HG02938 (cell line): ENCODE measurements at regions not wholly inside any gene's neighbourhood (a gene's known extent, or its start where the extent isn't known, plus 50 kb on each side); places are given as distances from the start of the nearest gene placed in this dataset.
"Not testable (repeated sequence)": the region's sequence is repeated elsewhere in the genome, so short reads cannot be mapped to it uniquely, and the experiment has no call there.

Experiments used
- ATAC-seq: cut with Tn5 transposase; IDR thresholded peaks from one replicate; pipeline ENCODE4 v1.9.1; 2021; ENCODE audit warnings: mild to moderate bottlenecking, moderate library complexity; ENCODE audit not compliant: unreplicated experiment

- no peak for ATAC-seq
Observed at GRCh38 chr1:60571811-60572210, 498.2 kb upstream of the C1orf87 start.

- no peak for ATAC-seq
Observed at GRCh38 chr1:60569189-60569588, 495.6 kb upstream of the C1orf87 start.

- ATAC-seq = no peak
Observed at GRCh38 chr1:60567256-60567655, 493.7 kb upstream of the C1orf87 start.

- no peak for ATAC-seq
Observed at GRCh38 chr1:60564916-60565750, 491.6 kb upstream of the C1orf87 start.

GRCh38 chr1:60563777-60564535, 490.4 kb upstream of the C1orf87 start:
- no peak for ATAC-seq

- ATAC-seq = no peak
Observed at GRCh38 chr1:60562740-60563139, 489.2 kb upstream of the C1orf87 start.

GRCh38 chr1:60560701-60561100, 487.1 kb upstream of the C1orf87 start:
- no peak for ATAC-seq

GRCh38 chr1:60558236-60558635, 484.7 kb upstream of the C1orf87 start:
- ATAC-seq = no peak

- no peak for ATAC-seq
Observed at GRCh38 chr1:60553730-60554129, 480.2 kb upstream of the C1orf87 start.

- no peak for ATAC-seq
Observed at GRCh38 chr1:60547821-60548220, 474.3 kb upstream of the C1orf87 start.

- ATAC-seq = no peak
Observed at GRCh38 chr1:60541831-60542532, 468.4 kb upstream of the C1orf87 start.

GRCh38 chr1:60540141-60540540, 466.6 kb upstream of the C1orf87 start:
- ATAC-seq = no peak

- no peak for ATAC-seq
Observed at GRCh38 chr1:60535713-60536112, 462.1 kb upstream of the C1orf87 start.

GRCh38 chr1:60527567-60527966, 454.0 kb upstream of the C1orf87 start:
- no peak for ATAC-seq

GRCh38 chr1:60516996-60517395, 443.4 kb upstream of the C1orf87 start:
- ATAC-seq = no peak

- no peak for ATAC-seq
Observed at GRCh38 chr1:60510162-60510561, 436.6 kb upstream of the C1orf87 start.

GRCh38 chr1:60504206-60504840, 430.8 kb upstream of the C1orf87 start:
- no peak for ATAC-seq

GRCh38 chr1:60503266-60503925, 429.8 kb upstream of the C1orf87 start:
- ATAC-seq = no peak

- ATAC-seq = no peak
Observed at GRCh38 chr1:60502506-60502905, 428.9 kb upstream of the C1orf87 start.

- ATAC-seq = not testable (repeated sequence)
Observed at GRCh38 chr1:60489916-60490480, 416.4 kb upstream of the C1orf87 start.
